Suppressor macrophage treated with lipopolysaccharide for 1 hour (primary cell): ENCODE measurements at regions not wholly inside any gene's neighbourhood (a gene's known extent, or its start where the extent isn't known, plus 50 kb on each side); places are given as distances from the start of the nearest gene placed in this dataset.

ENCODE experiments used
- DNase-seq, 3 donors: peaks; one replicate each; pipeline ENCODE4 v3.0.0-alpha.2; 2020 to 2022

DNA sequence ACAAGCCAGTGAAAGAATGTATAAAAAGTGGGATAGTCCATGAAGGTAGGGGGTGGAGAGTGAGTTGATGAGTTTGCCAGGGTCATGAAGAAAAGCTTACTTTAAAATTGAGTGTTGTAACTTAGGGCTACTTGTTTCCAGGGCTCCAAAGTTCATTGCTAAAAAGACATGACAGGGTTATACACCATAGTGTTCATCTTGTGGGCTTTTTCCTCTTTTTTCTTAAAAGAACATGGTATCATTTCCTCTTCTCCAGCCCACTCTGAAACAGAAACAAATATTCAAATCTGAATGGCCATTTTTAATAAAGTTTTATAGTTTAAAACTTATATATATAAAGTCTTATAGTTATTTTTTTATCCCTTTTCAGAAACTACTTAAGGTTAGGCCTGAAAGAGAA lies 115.7 kb upstream of the SMC2 start:
- peak; percentile 2 to 54 (median 33) for DNase-seq

DNA sequence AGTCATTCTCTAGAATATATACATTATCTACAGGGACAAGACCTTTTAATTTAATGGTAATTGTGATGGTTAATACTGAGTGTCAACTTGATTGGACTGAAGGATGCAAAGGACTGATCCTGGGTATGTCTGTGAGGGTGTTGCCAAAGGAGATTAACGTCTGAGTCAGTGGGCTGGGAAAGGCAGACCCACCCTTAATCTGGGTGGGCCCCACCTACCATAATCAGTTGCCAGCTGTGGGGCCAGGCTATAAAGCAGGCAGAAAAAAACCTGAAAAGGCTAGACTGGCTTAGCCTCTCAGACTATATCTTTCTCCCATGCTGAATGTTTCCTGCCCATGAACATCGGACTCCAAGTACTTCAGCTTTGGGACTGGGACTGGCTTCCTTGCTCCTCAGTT lies 112.2 kb upstream of the SMC2 start:
- no peak for DNase-seq

DNA sequence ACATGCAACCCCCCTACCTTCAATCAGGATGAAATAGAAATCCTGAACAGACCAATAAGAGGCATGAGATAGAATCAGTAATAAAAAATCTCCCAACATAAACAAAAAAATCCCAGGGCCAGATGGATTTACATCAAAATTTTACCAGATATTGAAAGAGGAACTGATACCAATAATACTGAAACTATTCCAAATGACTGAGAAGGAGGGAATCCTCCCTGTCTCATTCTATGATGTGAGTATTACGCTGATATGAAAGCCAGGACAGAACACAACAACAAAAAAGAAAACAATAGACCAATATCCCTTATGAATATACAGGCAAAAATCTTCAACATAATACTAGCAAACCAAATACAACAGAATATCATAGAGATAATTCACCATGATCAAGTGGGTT lies 109.0 kb upstream of the SMC2 start:
- DNase-seq = peak in 2 of 3 donors; percentile 9 to 28

DNA sequence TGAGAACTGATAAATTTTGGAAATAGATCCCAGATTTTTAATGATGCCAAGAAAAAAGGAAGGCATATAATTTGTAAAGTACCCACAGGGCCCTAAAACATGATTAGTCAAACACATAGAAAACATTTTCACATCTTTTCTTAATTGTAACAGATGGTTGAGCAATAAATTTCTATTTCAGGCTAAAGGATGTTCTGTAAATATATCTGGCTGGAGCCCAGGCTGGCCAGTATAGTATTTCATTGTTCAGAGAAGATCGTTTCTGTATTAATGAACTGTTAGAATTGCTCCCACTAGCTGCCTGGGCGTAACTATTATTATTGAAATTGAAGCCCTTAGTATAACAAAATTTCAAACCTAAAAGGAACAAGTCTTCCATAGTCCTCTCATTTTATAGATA lies 105.3 kb upstream of the SMC2 start:
- no peak for DNase-seq

DNA sequence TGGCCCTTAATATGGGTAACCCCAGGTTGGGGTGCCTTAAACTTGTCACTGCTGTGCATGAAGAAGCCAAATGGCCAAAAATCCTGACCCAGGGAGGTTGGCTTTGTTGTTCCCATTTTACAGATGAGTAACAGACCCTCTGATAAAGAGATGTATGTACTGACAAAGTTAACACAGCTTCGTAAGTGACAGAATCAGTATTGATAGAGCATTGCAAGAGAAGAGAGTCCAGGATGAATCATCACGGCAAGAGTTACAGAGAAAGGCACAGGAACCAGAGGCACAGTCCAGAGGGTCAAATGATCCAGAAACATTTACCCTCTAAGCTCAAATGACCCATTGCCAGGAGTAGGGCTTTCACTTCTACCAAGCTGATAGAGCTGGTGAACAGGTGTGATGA lies 103.8 kb upstream of the SMC2 start:
- DNase-seq = peak in 1 of 3 donors; percentile 5

DNA sequence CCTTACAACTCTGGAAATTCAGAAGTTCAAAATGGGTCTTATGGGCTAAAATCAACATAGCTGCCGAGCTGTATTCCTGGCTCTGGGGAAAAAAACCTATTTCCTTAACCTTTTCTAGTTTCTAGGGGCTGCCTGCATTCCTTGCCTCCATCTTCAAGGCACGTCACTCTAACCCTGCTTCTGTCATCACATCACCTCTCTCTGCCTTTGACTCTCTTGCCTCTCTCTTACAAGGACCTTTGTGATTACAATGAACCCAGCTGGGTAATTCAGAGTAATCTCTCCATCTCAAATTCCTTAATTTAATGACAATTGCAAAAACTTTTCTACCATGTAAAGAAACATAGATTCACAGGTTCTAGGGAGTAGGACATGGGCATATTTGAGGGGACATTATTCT lies 103.1 kb upstream of the SMC2 start:
- DNase-seq = no peak

DNA sequence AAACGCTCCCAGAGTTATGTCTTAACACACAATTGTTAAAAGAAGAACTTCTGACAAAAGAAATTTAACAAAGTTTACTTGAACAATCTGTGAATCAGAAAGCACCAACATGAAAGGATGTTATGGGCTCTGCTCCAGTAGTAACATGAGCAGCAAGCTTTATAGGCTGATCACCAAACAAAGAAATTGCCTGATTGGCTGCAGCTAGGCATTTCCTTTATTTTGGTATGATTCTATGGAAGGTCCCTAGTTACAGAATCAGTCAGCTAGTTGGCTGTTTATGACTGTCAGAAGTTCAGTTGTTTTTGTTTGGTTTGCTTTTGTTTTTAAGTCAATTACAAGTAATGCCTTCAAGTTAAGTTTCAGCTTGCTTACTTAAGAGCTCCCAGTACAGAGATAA lies 102.4 kb upstream of the SMC2 start:
- peak; percentile 3 to 44 (median 9) for DNase-seq

DNA sequence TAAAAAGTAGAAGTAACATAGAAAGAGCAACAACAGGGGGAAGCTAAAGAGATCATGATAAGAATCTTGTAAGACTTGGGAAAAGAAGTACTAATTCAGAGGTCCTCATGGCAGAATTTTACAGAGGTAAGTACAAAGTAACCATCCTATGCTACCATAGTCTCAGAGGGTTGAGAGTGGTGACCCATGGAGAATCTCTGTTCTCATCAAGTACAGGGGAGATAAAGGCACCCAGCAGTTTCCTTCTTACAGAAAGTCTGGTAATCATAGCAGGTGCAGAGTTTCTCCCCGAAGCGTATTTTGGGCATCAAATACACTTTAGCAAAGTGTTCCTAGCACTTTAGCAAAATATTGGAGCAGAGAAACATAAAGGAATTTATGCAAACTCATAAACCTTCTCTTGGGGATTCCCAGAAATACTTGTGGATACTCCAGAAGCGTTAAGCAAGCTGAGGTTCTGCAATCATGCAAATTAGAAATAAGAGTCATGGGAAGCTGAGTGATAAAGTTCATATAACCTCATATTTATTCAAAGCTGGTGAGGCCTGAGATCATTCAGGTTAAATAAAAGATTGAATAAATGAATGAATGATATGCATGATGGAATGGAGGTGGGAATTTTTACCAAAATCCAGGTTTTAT lies 101.0 kb upstream of the SMC2 start:
- peak; percentile 39 to 71 (median 59) for DNase-seq

DNA sequence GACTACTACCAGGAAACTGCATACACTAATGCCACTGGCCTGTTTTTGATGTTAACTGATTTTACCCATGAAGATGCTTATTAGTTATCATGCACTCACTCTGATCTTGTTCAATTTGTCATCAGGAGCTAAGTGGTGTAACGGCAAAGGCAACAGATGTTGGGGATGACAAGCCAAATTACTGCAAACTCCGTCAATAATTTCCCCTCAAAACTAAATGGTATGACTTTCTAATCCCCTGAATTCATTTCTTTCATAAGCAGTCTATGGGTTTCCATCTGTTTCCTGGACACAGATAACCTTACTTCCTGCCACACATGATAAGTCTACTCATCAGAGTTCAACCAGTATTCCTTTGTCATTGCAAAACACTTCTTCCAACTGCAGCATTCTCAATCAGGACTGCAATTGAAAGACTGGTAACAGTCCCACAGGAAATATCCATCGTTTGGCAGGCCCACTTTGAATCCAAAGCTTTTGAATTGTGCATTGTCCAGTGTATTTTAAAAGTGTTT lies 96.2 kb upstream of the SMC2 start:
- peak in 1 of 3 donors; percentile 13 for DNase-seq

DNA sequence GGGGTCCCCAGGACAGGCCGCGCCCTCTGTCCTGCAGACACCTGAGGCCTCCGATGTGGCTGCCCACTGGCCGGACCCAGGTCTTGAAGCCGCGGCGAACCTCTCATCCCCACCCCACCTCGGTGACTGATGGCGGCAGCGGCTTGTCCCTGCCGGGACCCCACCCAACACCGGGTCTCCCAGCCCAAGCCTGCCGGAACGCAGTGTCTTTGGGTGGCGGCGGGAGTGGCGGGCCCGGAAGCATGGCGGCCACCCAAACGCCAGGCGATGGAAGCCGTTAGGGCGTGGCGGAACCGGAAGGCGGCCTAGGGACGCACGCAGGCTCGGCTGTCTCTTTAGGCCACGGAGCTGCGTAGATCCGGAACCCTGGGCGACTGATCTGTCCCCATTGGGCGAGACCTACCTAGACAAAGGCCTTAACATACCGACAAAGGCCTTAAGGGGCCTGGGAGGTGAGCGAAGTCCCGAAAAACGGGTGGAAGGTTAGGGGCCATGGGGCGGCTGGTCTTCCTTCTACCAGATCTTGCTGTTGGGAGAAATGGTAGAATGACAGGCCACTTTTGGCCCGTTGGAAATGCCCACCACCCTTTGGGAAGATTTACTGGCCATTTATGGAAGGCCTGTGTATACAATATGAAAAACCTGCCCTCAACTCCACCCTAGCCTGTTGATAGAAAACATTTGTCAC lies 94.6 kb upstream of the SMC2 start:
- DNase-seq = peak in 1 of 3 donors; percentile 14

DNA sequence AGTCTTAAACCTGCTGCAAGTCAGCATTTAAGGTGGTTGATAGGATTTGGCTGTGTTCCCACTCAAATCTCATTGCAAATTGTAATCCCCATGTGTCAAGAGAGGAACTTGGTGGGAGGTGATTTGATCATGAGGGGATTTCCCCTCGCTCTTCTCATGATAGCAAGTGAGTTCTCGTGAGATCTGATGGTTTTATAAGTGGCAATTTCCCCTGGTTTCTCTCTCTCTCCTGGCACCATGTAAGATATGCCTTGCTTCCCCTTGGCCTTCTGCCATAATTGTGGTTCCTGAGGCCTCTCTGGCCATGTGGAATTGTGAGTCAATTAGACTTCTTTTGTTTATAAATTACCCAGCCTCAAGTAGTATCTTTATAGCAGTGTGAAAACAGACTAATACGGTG lies 84.3 kb upstream of the SMC2 start:
- DNase-seq = peak; percentile 31 to 68 (median 67)

DNA sequence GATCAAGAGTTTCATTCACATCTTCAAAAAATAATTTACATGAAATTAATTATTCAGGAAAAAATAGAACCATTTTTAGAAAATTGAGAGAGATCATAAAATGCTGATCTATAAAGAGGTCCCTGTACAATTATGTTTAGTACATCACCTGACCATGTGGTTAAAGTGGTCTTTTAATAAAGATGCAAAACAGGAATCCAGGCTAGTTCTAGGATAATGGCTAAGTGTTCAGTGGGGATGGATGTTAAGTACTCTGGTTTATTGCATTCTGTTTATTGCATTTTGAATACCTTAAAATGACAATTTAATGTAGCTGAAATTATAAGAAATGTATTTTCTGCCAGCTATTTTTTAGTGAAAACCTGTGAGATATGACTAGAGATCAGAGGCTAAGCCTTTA lies 72.0 kb upstream of the SMC2 start:
- no peak for DNase-seq

DNA sequence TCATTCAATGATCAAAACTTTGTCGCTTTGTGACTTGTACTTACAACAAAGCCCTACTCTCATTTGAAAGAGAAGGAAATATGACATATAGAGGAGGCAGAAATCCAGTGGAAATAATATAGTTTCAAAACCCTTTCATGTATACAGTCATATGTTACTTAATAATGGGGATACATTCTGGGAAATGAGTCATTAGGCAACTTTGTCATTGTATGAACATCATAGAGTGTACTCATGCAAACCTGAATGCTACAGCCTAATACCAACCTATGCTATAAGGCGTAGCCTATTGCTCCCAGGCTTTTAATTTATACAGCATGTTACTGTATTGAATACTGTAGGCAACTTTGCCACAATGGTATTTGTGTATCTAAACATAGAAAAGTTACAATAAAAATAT lies 69.0 kb upstream of the SMC2 start:
- DNase-seq = peak; percentile 1 to 52 (median 24)

DNA sequence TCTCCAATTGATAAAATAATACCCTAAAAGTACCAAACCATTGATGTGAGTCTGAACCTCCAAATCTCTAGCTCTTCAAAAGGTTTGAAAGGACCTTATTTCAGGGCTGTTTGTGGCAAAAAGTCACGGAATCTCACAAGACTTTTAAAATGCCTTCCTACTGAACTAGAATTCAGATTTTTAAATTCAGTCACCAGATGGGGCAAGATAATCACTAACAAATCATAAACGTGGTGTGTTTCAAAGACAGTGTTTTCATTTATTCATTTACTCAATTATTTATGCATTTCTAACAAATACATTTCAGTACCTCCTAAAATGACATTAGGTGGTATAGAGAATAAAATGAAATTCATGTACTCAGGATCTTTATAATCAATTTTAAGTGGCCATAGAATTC lies 68.2 kb upstream of the SMC2 start:
- no peak for DNase-seq

DNA sequence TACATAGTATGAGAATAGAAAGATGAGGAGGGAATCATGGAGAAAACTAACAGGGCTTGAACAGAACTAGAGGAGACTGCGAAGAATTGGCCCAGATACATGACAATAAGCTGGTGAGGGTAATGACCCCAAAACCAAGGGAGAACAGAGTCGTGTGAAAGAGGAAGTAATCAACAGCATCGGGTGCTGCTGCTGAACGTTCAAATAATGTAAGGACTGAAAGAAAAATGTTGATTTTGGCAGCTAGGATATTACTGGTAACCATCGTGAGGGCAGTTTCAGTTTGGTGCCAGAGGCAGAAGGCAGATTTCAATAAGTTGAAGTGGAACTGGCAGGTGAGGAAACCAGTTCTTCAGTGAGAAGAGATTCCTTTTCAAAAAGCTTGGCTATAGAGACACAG lies 66.8 kb upstream of the SMC2 start:
- peak in 1 of 3 donors; percentile 1 for DNase-seq

DNA sequence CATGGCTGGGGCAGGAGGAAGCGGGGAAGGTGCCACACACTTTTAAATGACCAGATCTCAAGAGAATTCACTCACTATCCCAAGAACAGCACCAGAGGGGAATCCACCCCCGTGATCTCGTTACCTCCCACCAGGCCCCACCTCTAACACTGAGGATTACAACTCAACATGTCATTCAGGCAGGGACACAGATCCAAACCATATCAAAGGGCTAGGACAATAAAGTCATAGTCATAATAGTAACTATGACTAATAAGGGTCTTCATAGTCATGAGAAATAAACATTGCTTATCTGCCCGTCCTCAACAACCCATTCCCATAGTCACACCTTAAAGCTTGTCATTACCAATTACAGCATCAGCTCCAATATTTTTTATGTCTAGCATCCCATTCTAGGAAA lies 65.3 kb upstream of the SMC2 start:
- no peak for DNase-seq
